Nephron (organoid): ENCODE measurements at regions not wholly inside any gene's neighbourhood (a gene's known extent, or its start where the extent isn't known, plus 50 kb on each side); places are given as distances from the start of the nearest gene placed in this dataset.

Experiments
- H3K27ac Mint-ChIP-seq, 3 experiments: 2 replicates each; pipeline ENCODE4 v1.8.0; 2020; ENCODE audit warnings: mixed read lengths in 3 of 3, mild to moderate bottlenecking in 2 of 3, moderate library complexity in 1 of 3
- H3K27me3 Mint-ChIP-seq: 2 replicates; pipeline ENCODE4 v1.8.0; 2021; ENCODE audit warnings: low read depth, mild to moderate bottlenecking, moderate library complexity, mixed read lengths
- H3K36me3 Mint-ChIP-seq: 2 replicates; pipeline ENCODE4 v1.8.0; 2020; ENCODE audit warnings: low read depth, mixed read lengths
- H3K4me1 Mint-ChIP-seq: 2 replicates; pipeline ENCODE4 v1.8.0; 2020; ENCODE audit warnings: mixed read lengths
- H3K4me3 Mint-ChIP-seq, 3 experiments: 2 replicates each; pipeline ENCODE4 v1.8.0; 2020; ENCODE audit warnings: mild to moderate bottlenecking in 3 of 3, mixed read lengths in 3 of 3, moderate library complexity in 2 of 3
- H3K9me3 Mint-ChIP-seq: 2 replicates; pipeline ENCODE4 v1.8.0; 2020; ENCODE audit warnings: mixed read lengths
- TF ChIP-seq, protein P1 (sequence below), 3 experiments: fragments of 200-600 bp; sonication (generic); IDR thresholded peaks; one replicate each; pipeline ENCODE4 v1.5.0; 2021; ENCODE audit warnings: antibody characterized with exemption in 3 of 3; ENCODE audit not compliant: unreplicated experiment in 3 of 3

DNA sequence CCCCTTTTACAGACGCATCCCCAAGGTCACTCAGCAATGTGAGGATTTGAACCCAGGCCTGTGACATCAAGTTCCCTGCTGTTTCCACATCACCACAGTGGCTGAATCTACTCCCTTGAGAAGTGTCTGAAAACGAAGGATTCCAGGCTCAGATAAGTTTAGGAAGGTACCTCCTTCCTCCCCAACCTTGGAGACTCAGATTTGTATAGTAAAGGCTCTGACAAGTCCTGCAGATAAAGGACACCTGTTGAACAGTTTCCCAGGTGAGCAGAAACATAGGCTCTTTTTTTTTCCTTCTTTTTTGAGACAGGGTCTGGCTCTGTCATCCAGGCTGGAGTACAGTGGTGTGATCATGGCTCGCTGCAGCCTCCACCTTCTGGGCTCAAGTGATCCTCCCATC, 56.4 kb upstream of the PTPRS start:
- Mint-ChIP-seq H3K9me3 (peaks cover 3% of the 10 kb centered on the region), H3K4me1 (peaks cover 5% of the 10 kb centered on the region), H3K36me3 (peaks cover 3% of the 10 kb centered on the region), H3K27me3 (peaks cover 68% of the 10 kb centered on the region), H3K27ac (no peak overlapping the region), H3K4me3 (no peak overlapping the region)
- TF ChIP-seq, protein P1, sequence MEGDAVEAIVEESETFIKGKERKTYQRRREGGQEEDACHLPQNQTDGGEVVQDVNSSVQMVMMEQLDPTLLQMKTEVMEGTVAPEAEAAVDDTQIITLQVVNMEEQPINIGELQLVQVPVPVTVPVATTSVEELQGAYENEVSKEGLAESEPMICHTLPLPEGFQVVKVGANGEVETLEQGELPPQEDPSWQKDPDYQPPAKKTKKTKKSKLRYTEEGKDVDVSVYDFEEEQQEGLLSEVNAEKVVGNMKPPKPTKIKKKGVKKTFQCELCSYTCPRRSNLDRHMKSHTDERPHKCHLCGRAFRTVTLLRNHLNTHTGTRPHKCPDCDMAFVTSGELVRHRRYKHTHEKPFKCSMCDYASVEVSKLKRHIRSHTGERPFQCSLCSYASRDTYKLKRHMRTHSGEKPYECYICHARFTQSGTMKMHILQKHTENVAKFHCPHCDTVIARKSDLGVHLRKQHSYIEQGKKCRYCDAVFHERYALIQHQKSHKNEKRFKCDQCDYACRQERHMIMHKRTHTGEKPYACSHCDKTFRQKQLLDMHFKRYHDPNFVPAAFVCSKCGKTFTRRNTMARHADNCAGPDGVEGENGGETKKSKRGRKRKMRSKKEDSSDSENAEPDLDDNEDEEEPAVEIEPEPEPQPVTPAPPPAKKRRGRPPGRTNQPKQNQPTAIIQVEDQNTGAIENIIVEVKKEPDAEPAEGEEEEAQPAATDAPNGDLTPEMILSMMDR (IDR thresholded peaks at IDR 0.05; ENCODE audit: unreplicated experiment in 3 of 3) = no peak

DNA sequence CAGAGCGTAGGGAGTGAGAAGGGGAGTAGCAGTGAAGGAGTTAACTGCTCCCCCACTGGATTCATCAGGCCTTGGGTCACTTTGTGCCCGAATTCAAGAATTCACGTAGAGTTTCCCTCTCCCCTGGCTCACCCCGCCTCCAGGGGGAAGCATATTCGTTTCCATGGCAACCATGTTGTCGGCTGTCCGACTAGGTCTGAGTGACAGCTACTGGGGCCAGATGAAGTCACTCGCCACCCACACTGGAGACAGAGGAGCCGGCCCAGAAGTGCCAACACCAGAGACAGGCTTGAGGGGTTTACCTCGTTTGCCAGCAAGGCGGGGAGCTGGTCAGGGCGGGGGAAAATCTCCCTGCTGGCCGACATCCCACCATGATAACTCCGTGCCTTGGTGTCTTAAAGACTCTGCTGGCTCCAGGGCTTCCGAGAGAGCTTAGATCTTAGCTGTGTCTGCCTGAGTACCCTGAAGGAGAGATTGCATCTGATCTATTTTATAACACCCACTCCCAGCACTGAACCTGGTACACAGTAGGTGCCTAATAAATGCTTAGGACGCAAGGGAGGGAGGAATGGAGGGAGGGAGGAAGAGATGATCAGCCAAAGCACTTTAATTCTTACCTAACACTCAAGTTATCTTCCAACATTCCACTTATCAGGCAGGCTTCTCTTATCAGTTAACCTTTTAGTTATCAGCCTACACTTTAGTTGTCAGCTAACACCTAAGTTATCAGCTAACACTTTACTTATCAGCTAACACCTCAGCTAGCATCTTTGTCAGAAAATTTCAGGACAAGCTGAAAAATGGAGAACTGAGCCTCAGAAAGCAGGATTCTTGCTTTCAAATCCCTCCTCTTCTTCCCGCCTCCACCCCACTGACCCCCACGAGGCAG, 57.2 kb upstream of the ZNRF4 start:
- Mint-ChIP-seq H3K9me3 (peaks cover 3% of the 10 kb centered on the region), H3K27me3 (peaks cover 62% of the 10 kb centered on the region), H3K4me3 (no peak overlapping the region), H3K36me3 (peaks cover 3% of the 10 kb centered on the region), H3K4me1 (peaks cover 5% of the 10 kb centered on the region), H3K27ac (no peak overlapping the region)
- TF ChIP-seq, protein P1 (IDR thresholded peaks at IDR 0.05; ENCODE audit: unreplicated experiment in 3 of 3) = no peak

DNA sequence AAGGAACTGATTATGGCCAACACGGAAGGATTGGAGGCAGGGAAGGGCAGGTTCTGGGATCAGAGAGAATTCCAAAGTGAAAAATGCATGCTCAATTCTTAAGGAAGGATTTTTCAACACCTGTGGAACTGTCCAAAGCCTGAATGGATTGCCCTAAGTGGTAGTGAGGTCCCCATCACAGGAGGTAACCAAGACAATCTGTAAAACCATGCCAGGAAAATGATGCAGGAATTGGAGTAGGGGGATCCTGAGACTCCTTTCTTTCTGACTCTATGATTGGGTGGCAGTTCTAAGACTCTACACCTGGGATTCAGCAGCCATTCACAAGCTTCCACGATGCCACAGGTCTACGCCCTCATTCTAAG, 56.5 kb upstream of the ZNRF4 start:
- Mint-ChIP-seq H3K4me3 (no peak overlapping the region), H3K4me1 (peaks cover 5% of the 10 kb centered on the region), H3K27me3 (peaks cover 57% of the 10 kb centered on the region), H3K9me3 (peaks cover 3% of the 10 kb centered on the region), H3K36me3 (peaks cover 3% of the 10 kb centered on the region), H3K27ac (no peak overlapping the region)
- TF ChIP-seq, protein P1 (IDR thresholded peaks at IDR 0.05; ENCODE audit: unreplicated experiment in 3 of 3) = no peak

DNA sequence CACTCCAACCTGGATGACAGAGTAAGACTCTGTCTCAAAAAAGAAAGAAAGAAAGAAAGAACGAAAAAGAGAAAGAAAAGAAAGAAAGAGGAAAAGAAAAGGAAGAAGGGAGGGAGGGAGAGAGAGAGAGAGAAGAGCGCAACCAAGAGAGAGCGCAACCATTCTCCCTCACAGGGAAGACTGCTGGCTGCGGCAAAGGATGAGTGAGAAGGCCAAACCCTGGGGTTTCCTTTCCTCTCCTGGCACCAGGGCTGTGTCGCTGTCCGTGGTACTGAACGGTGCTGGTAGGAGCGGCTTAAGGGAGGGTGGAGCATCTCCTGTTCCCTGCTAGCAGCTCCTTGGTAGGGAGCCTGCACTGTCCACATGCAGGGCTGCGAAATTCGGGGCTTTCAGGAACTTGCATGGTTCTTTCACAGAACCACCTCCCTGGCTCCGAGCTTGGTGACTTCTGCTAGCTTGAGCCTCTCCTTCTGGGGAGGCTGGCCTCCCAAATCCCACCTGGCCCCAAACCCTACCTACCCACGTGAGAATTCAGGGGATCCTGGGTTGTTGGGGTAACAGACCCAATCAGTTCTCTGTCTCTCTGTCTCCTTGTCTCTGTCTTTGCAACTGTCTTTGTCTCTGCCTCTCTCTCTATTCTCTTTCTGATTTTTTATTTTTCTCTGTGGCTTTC, 51.1 kb upstream of the ZNRF4 start:
- Mint-ChIP-seq H3K36me3 (no peaks in the 10 kb centered on the region), H3K27ac (no peak overlapping the region), H3K4me3 (no peak overlapping the region), H3K4me1 (no peaks in the 10 kb centered on the region), H3K9me3 (peaks cover 9% of the 10 kb centered on the region), H3K27me3 (peaks cover 36% of the 10 kb centered on the region)
- TF ChIP-seq, protein P1 (IDR thresholded peaks at IDR 0.05; ENCODE audit: unreplicated experiment in 3 of 3) = no peak
